ENCODE measurements at regions not wholly inside any gene's neighbourhood (a gene's known extent, or its start where the extent isn't known, plus 50 kb on each side); places are given as distances from the start of the nearest gene placed in this dataset.

- TF ChIP-seq CTCF (IDR thresholded peaks at IDR 0.05) (no peak), POLR2AphosphoS5 (IDR thresholded peaks at IDR 0.05) (no peak), POLR2A (IDR thresholded peaks at IDR 0.05; ENCODE audit: low read depth) (no peak), EP300 (IDR thresholded peaks at IDR 0.05) (no peak)
Measured at GRCh38 chr10:123535386-123535785, 130.8 kb upstream of the GPR26 start.
